ENCODE measurements at regions not wholly inside any gene's neighbourhood (a gene's known extent, or its start where the extent isn't known, plus 50 kb on each side); places are given as distances from the start of the nearest gene placed in this dataset.

GRCh38 chr12:126700096-126700495 lies 1566.9 kb upstream of the TMEM132C start:
- TF ChIP-seq EP300 (conservative IDR thresholded peaks at IDR 0.05; ENCODE audit: poor library complexity, severe bottlenecking) (no peak), REST (IDR thresholded peaks at IDR 0.05; ENCODE audit: borderline replicate concordance) (no peak)
